Activated CD4-positive, alpha-beta T cell treated with anti-CD3 and anti-CD28 coated beads, Interleukin-2, amount 50 U/mL, for 48 hours (primary cell): ENCODE measurements at regions not wholly inside any gene's neighbourhood (a gene's known extent, or its start where the extent isn't known, plus 50 kb on each side); places are given as distances from the start of the nearest gene placed in this dataset.

ENCODE experiments used
- DNase-seq, 2 experiments: peaks; one replicate each; pipeline ENCODE4 v3.0.0-alpha.2; 2020

DNA sequence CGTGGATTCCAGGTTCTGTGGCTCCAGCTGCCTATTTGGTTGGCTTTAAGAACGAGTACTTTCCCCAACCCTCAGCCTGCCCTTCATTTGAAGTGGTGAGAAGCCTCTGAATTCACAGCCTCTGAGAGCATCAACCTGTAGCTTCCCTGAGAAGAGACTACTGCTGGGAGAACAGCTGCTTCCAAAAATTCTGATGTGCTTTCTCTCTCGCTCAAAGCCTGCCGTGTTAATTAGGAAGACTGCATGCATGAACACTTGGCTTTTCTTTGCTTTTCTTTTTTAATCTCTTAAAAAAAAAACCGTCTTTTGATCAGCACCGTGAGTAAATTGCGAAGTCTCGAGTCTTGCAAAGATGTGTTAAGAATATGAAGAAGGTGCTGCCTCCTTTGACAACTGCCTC is 153.4 kb upstream of the MAP1B start:
- no peak for DNase-seq

DNA sequence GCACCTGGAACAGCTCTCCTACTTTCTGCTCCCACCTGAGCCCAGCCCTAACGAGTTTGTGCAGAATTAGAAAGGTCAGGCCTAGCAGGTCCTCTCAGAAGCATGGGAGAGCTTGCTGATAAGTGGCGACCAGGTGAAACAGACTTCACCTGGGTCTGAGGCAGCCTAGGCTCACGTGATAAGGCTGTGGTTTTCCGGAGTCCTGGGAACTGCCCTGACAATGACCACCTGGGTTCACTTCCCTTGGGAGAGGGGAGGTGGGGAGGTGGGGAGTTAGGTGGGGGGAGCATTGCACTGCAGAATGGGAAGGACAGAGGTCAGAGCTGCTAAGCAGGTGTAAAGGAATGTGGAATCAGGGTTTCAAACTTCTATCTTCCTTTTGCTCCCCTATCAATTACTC is 152.9 kb upstream of the MAP1B start:
- DNase-seq: no peak

GRCh38 chr5:71955723-71956122 is 151.6 kb upstream of the MAP1B start:
- DNase-seq: no peak

DNA sequence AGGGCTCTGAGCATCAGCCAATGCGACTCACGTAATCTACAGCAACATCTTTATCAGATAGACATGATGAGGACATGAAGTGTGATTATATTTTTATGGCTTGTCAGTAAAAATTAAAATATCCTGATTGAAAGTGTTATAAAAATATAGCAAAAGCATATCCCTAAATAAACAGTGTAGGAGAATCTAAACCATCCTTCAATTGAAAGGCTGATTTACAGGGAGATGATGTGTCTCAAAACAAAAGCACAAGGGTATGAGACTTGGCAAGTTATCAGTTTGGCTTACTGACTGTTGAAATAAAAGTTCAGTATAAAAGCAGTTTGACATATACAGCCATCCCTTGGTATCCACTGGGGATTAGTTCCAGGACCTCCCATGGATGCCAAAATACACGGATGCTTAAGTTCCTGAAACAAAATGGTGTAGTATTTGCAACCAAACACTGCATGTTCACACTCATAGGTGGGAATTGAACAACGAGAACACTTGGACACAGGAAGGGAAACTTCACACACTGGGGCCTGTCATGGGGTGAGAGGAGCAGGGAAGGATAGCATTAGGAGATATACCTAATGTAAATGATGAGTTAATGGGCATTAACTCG is 149.9 kb upstream of the MAP1B start:
- DNase-seq: no peak

- DNase-seq: no peak
Observed at GRCh38 chr5:71960195-71960594, 147.1 kb upstream of the MAP1B start.

DNA sequence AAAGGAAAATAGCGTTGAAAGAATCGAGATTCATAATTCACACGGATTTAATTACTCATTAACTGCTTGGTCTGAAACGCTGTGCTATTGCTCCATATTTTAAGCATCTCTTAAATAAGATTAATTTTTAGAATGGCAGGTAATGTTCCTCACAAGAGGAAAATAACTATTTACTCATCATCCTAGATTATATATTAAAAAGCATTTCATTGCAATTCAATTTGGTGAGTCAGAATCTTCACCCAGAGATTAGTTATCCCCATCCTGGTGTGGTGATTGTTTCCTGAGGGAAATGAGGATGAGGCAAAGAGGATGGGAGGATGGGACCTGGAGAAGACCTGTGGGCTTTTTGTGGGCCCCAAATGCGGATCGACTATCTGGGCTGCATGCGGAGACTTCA is 145.5 kb upstream of the MAP1B start:
- DNase-seq: no peak

DNA sequence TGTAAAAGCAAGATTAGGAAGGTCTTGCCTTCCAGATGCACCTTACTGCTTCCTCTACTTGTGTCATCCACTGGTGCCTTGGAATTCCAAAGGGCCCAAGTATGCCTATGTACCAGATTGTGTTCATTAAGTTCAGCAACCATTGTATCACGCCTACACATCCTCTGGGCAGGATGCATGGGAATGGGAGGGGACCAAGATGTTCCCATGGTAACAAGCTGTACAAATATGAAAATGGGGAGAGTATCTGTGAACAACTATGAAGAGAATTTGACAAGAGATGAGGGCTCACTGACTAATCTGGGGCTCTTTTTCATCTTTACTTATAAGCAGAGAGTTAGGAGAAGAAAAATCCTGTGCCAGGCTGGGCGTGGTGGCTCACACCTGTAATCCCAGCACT is 137.8 kb upstream of the MAP1B start:
- no peak for DNase-seq

GRCh38 chr5:71971862-71972261 is 135.4 kb upstream of the MAP1B start:
- no peak for DNase-seq

- DNase-seq: no peak
Observed at GRCh38 chr5:71972777-71973473, 134.3 kb upstream of the MAP1B start.

GRCh38 chr5:71973563-71973962 is 133.7 kb upstream of the MAP1B start:
- no peak for DNase-seq

DNA sequence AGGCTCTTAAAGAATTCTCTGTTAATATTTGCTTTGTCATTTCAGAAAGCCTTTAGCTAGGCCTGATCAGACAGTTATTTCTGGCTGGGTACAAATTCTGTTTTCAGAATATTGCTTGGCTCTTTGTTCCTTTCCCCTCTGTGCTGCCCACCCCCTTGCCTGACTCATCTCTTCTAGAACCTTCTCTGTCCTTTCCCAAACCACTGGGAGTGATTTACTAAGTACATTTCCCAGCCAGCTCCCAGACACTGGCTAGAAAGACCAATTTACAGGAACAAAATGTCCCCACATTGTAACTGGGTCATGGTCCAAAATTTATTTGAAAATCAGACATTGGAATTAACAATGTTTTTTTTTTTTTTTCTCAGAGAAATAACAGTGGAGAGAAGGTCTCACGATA is 133.1 kb upstream of the MAP1B start:
- no peak for DNase-seq

GRCh38 chr5:71974622-71975021 is 132.7 kb upstream of the MAP1B start:
- no peak for DNase-seq

DNA sequence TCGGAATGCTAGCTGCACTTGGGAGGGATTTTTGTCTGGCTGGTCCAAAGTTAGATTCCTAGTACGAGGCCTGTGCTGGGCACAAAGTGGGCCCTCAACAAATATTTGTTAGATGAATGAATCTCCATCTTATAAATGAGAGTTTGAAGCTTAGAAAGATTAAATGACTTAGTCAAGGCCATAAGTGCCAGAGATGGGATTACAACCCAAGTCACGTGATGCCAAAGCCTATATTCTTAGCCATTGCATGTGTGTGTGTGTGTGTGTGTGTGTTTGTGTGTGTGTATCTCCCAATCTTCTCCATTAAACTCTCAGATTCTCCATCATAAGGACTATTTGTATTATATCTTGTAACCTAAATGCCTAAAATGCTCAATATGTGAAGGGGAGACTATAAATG is 130.8 kb upstream of the MAP1B start:
- no peak for DNase-seq

DNA sequence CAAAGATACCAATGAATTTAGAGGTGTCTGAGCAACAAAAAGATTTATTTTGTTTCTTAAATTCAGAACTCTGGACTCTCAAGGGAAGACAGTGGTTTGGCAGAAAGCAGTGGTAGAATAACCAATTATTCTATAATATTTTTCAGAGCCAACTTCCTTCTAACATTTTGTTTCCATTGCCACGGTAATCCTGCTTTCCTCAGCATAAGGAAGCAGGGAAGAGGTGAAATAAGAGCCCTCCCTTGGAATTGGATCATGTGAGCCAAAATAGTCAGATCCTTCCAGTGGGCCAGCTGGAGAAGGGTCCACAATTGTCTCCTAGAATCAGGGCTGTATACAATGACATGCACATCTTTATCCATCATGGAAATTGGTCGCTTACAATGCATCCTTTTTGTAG is 130.0 kb upstream of the MAP1B start:
- DNase-seq: no peak

- DNase-seq: no peak
Observed at GRCh38 chr5:71978216-71978615, 129.1 kb upstream of the MAP1B start.

GRCh38 chr5:71982717-71983395 is 124.4 kb upstream of the MAP1B start:
- no peak for DNase-seq

DNA sequence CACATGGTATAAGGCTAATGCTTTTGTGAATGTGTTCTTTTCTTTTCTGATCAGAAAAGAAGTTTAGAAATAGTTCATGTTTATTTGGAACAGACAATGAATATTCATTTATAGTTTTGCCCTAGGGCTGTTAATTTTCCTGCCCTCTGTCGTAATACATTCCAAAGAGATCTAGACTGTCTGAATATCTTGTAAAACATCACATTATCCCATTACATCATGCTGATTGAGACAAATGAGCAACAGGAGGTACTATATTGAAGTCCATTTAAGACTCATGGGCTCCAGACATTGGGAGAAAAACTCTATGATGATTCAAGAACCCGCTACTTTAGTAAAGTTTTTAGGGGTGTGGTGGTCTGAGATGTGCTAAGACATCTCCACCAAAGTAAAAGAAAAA is 121.2 kb upstream of the MAP1B start:
- no peak for DNase-seq

DNA sequence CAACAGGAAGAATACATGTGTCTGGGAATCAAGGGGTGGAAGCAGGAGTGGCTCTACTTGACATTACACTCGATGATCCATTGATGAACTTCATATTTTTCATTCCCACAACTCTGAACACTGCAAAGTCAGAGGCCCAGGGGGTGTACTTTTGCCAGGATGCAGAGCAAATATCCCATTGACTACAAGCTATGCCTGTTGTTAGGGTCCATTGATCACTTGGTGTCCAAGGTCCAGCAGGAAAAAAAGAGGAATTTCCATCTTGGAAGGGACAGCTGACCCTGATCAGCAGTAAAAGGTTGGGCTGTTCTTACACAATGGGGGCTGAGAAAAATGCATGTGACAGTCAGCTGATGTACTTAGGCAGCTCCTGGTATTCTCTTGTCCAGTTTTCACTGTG is 118.5 kb upstream of the MAP1B start:
- no peak for DNase-seq

GRCh38 chr5:71993600-71993999 is 113.7 kb upstream of the MAP1B start:
- no peak for DNase-seq

GRCh38 chr5:71996789-71997188 is 110.5 kb upstream of the MAP1B start:
- DNase-seq: no peak

DNA sequence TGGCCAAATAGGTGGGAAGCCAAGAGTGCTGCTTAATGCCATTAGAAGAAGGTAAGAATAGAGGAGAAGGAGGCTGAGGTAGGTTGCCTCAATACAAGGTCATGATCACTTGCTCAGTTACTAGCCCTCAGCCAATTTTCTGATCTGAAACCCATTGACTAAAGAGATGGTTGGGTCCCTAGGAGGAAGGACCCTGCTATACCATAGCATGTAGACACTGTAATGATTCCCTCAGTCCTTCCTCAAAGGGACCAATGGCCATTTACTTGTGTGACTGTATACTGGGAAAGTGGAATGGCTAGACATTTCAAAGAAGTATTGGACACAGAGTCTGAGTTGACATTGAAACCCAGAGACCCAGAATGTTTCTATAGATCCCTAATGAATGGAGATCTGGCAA is 108.5 kb upstream of the MAP1B start:
- DNase-seq: no peak

DNA sequence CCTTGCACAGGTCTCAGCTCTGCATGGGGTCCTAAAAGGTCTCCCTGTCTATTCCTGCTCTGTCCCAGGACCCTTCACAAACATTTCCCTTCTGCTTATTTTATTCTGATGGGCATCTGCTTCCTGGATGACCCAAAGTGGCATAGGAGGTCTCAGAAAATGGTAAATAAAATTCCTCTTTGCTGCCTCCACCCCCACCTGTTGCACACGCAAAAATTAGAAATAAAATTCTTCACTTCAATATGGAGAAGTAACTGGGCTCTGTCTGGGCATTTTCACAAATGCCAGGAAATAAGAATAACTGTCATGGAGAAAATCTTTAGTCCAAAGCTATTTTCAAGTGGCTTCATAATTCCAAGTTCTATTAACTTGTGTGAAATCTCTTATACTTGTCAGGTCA is 106.6 kb upstream of the MAP1B start:
- DNase-seq: no peak

DNA sequence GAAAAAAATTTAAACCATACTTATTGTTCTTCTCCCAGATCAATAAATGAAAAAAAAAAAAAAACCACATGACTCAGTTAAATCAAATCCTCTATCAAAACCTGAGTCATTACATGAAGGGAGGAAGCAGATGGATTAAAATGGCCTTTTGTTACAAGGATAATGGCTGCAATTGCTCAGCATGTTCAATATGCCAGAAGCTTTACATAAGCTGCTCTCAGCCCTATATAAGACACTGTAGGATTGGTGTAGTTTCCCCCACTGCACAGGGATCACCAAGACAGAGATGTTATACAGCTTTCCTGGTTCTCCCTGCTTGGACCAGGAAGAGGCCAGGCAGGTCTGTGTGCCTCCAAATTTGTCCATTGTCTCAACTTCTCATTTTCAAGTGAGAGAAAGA is 101.6 kb upstream of the MAP1B start:
- no peak for DNase-seq

DNA sequence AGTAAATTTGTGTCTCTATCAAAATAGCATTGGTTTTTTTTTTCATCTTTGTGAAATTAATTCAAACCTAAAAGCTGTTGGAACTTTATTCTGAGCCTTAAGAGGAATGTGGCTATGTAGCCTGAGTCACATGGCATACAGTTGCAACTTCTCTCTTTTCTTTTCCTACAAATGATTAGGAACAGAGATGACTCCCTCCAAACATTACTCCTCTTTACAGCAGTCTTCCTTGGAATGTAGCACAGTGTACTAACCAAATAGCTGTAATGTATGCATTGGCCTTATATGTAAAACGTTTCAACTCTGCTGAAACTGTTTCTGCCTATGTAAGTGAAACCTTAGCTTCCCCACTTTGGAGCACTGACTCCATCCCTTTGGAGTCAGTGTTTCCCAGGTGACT is 100.9 kb upstream of the MAP1B start:
- DNase-seq: no peak
